Panc1 (cell line): ENCODE measurements at regions not wholly inside any gene's neighbourhood (a gene's known extent, or its start where the extent isn't known, plus 50 kb on each side); places are given as distances from the start of the nearest gene placed in this dataset.

Experiments
- ATAC-seq: fragments of 200-7000 bp; cut with Tn5 transposase; 2 replicates; pipeline ENCODE4 v1.9.1; 2020; ENCODE audit warnings: mild to moderate bottlenecking, moderate library complexity
- BruUV-seq: library from RNA; stranded (reverse); fragments of 400-500 nt; replicated peaks from 2 replicates; lab custom pipeline; 2021; lab: Mats Ljungman, UMichigan
- CTCF ChIA-PET: fragments of 300-600 bp; sonication (Branson Sonifier 250); formaldehyde crosslinking; loops from one replicate; lab custom pipeline; 2022; ENCODE audit warnings: antibody characterized with exemption; lab: Charles Lee
- POLR2A ChIA-PET: fragments of 300-600 bp; sonication (Branson Sonifier 250); formaldehyde crosslinking; loops from one replicate; lab custom pipeline; 2022; ENCODE audit warnings: antibody characterized with exemption; lab: Charles Lee
- DNase-seq: peaks from one replicate; pipeline ENCODE4 v3.0.0-alpha.2; 2010; ENCODE audit warnings: low read depth, low spot score
- H3K27ac ChIP-seq: 2 replicates; pipeline ENCODE4 v1.5.1; 2011; ENCODE audit warnings: mild to moderate bottlenecking, low read length, inconsistent platforms
- H3K27me3 ChIP-seq: fragments of 200-500 bp; sonication (Bioruptor generic); 2 replicates; pipeline ENCODE4 v1.6.0; 2014; ENCODE audit warnings: low read length, inconsistent platforms; ENCODE audit not compliant: control insufficient read depth, insufficient read depth
- H3K36me3 ChIP-seq: fragments of 200-500 bp; sonication (Bioruptor generic); 2 replicates; pipeline ENCODE4 v1.5.1; 2014; ENCODE audit warnings: inconsistent platforms, mild to moderate bottlenecking, low read length, moderate library complexity; ENCODE audit not compliant: control insufficient read depth, insufficient read depth
- H3K4me1 ChIP-seq: 2 replicates; pipeline ENCODE4 v1.5.1; 2011; ENCODE audit warnings: inconsistent platforms, mild to moderate bottlenecking, low read length, moderate library complexity; ENCODE audit not compliant: control insufficient read depth, insufficient read depth
- H3K4me3 ChIP-seq, 2 experiments: 2 replicates each; pipeline ENCODE4 v1.5.1; 2011 to 2012; ENCODE audit warnings: low read depth in 2 of 2, low read length in 2 of 2, mild to moderate bottlenecking in 2 of 2, inconsistent platforms in 1 of 2, moderate library complexity in 1 of 2
- H3K9me3 ChIP-seq: fragments of 200-500 bp; sonication (Bioruptor generic); 2 replicates; pipeline ENCODE4 v1.5.1; 2014; ENCODE audit warnings: low read depth, mild to moderate bottlenecking, inconsistent platforms, low read length, moderate library complexity; ENCODE audit not compliant: control insufficient read depth, insufficient read depth
- CTCF ChIP-seq: fragments of 450-650 bp; IDR thresholded peaks from 2 replicates; pipeline ENCODE4 v1.5.1; 2017; ENCODE audit warnings: mild to moderate bottlenecking
- POLR2AphosphoS5 ChIP-seq: IDR thresholded peaks from 2 replicates; pipeline ENCODE4 v1.6.1; 2012; ENCODE audit warnings: mild to moderate bottlenecking, low read depth, low read length, moderate library complexity
- REST ChIP-seq, 2 experiments: IDR thresholded peaks; 2 replicates each; pipeline ENCODE4 v1.6.1; 2011 to 2012; ENCODE audit warnings: low read depth in 2 of 2, control low read depth in 1 of 2, low read length in 1 of 2, mild to moderate bottlenecking in 1 of 2, moderate library complexity in 1 of 2; ENCODE audit not compliant: insufficient read depth in 1 of 2
- SIN3A ChIP-seq: IDR thresholded peaks from 2 replicates; pipeline ENCODE4 v1.6.1; 2012; ENCODE audit warnings: low read depth, mild to moderate bottlenecking, low read length, moderate library complexity, borderline replicate concordance; ENCODE audit not compliant: insufficient read depth
- TCF7L2 ChIP-seq: IDR thresholded peaks from 2 replicates; pipeline ENCODE4 v1.6.1; 2011; ENCODE audit warnings: mild to moderate bottlenecking, low read depth, low read length, inconsistent platforms
- in situ Hi-C: cut with HindIII; loops from 2 replicates; pipeline ENCODE4 v1.10.0; 2016; ENCODE audit warnings: low sequenced_read_pairs, low pct_unique_long_range_greater_than_20kb
- intact Hi-C: fragments of 100-400 bp; cut with micrococcal nuclease; formaldehyde crosslinking; loops from one replicate; pipeline ENCODE4 v1.10.0; 2022; ENCODE audit not compliant: unreplicated experiment

GRCh38 chr4:30256116-30256832, 463.9 kb upstream of the PCDH7 start:
- Histone ChIP-seq H3K9me3 (no peaks in the 10 kb centered on the region), H3K4me3 (no peak overlapping the region), H3K36me3 (no peaks in the 10 kb centered on the region), H3K27me3 (no peaks in the 10 kb centered on the region), H3K4me1 (no peaks in the 10 kb centered on the region), H3K27ac (no peak overlapping the region)
- BruUV-seq, result no TSS peak
- TF ChIP-seq CTCF, result no peak
- no peak for TF ChIP-seq POLR2AphosphoS5
- TF ChIP-seq TCF7L2, result no peak
- TF ChIP-seq REST (IDR thresholded peaks at IDR 0.05; ENCODE audit: insufficient read depth in 1 of 2, low read depth in 2 of 2, low read length in 1 of 2), result no peak
- TF ChIP-seq SIN3A, result no peak
- ChIA-PET CTCF (no interaction called here), POLR2A (no interaction called here)
- in situ Hi-C loops, result no loop called here
- DNase-seq (no peak), ATAC-seq (no peak)
- intact Hi-C loops, result no loop called here

- no TSS peak for BruUV-seq
- Histone ChIP-seq H3K4me3 (no peak overlapping the region), H3K9me3 (no peaks in the 10 kb centered on the region), H3K4me1 (no peaks in the 10 kb centered on the region), H3K36me3 (no peaks in the 10 kb centered on the region), H3K27me3 (no peaks in the 10 kb centered on the region), H3K27ac (no peak overlapping the region)
- ChIA-PET CTCF (no interaction called here), POLR2A (no interaction called here)
- DNase-seq (no peak), ATAC-seq (no peak)
- in situ Hi-C loops, result no loop called here
- TF ChIP-seq POLR2AphosphoS5 (no peak), SIN3A (no peak), REST (IDR thresholded peaks at IDR 0.05; ENCODE audit: insufficient read depth in 1 of 2, low read depth in 2 of 2, low read length in 1 of 2) (no peak), TCF7L2 (no peak), CTCF (no peak)
- intact Hi-C loops, result no loop called here
These were observed 461.2 kb upstream of the PCDH7 start for GRCh38 chr4:30258949-30259348.
